H1 (cell line): ENCODE measurements at regions not wholly inside any gene's neighbourhood (a gene's known extent, or its start where the extent isn't known, plus 50 kb on each side); places are given as distances from the start of the nearest gene placed in this dataset.

Experiments used
- CTCF ChIA-PET: fragments of 300-600 bp; sonication (Branson Sonifier 250); formaldehyde crosslinking; loops from one replicate; lab custom pipeline; 2021; ENCODE audit not compliant: partially characterized antibody; lab: Charles Lee
- POLR2A ChIA-PET: fragments of 300-600 bp; sonication (Branson Sonifier 250); formaldehyde crosslinking; loops from one replicate; lab custom pipeline; 2021; ENCODE audit warnings: inconsistent platforms; ENCODE audit not compliant: partially characterized antibody; lab: Charles Lee
- DNase-seq, 2 experiments: peaks; one replicate each; pipeline versions ENCODE4 v3.0.0 to v3.0.0-alpha.2; 2010 to 2022; ENCODE audit warnings: low spot score in 2 of 2, low read depth in 1 of 2, mixed read lengths in 1 of 2
- FAIRE-seq: peaks from 2 replicates; lab custom pipeline; 2011; peaks lifted over from hg19 to GRCh38; lab: Jason Lieb, UNC
- H2AFZ ChIP-seq: 2 replicates; pipeline ENCODE4 v1.8.1; 2012; ENCODE audit warnings: low read length, inconsistent platforms
- H2AK5ac ChIP-seq: 2 replicates; pipeline ENCODE4 v1.6.1; 2013; ENCODE audit warnings: low read depth, low read length
- H2BK120ac ChIP-seq: replicated peaks from 2 replicates; pipeline ENCODE3; 2013; ENCODE audit warnings: low read depth, low read length, inconsistent platforms
- H2BK12ac ChIP-seq: 2 replicates; pipeline ENCODE4 v1.6.1; 2013; ENCODE audit warnings: low read depth, low read length
- H2BK15ac ChIP-seq: 2 replicates; pipeline ENCODE4 v1.6.1; 2013; ENCODE audit warnings: low read length
- H2BK20ac ChIP-seq: 2 replicates; pipeline ENCODE4 v1.6.1; 2013; ENCODE audit warnings: low read length
- H2BK5ac ChIP-seq: 2 replicates; pipeline ENCODE4 v1.6.1; 2013; ENCODE audit warnings: low read depth, low read length
- H3K14ac ChIP-seq: 2 replicates; pipeline ENCODE4 v1.6.1; 2013; ENCODE audit warnings: inconsistent platforms; ENCODE audit not compliant: insufficient read length
- H3K18ac ChIP-seq: 2 replicates; pipeline ENCODE4 v1.6.1; 2013; ENCODE audit warnings: low read length; ENCODE audit errors: extremely low read depth
- H3K23ac ChIP-seq: 2 replicates; pipeline ENCODE4 v1.6.1; 2013; ENCODE audit warnings: inconsistent platforms; ENCODE audit not compliant: insufficient read length
- H3K23me2 ChIP-seq: 2 replicates; pipeline ENCODE4 v1.6.1; 2013; ENCODE audit warnings: low read depth, low read length
- H3K27ac ChIP-seq: 2 replicates; pipeline ENCODE4 v1.6.1; 2011; ENCODE audit warnings: low read depth, low read length, inconsistent platforms
- H3K27me3 ChIP-seq, 4 experiments: replicated peaks in 1 of 4; 1 replicate in 1 of 4; 2 replicates in 3 of 4; pipeline versions ENCODE4 v1.6.1 to v1.8.1; 2011 to 2013; ENCODE audit warnings: low read length in 3 of 4, mild to moderate bottlenecking in 3 of 4, inconsistent platforms in 2 of 4, mixed read lengths in 2 of 4, moderate library complexity in 1 of 4; ENCODE audit not compliant: control insufficient read depth in 3 of 4, insufficient read depth in 3 of 4; ENCODE audit errors: extremely low read depth in 1 of 4
- H3K36me3 ChIP-seq, 4 experiments: 2 replicates each; pipeline versions ENCODE4 v1.6.1 to v1.8.1; 2011 to 2013; ENCODE audit warnings: mild to moderate bottlenecking in 4 of 4, low read length in 3 of 4, moderate library complexity in 2 of 4, control low read depth in 1 of 4, inconsistent platforms in 1 of 4; ENCODE audit not compliant: insufficient read depth in 4 of 4, control insufficient read depth in 2 of 4
- H3K4ac ChIP-seq: replicated peaks from 2 replicates; pipeline ENCODE3; 2013; ENCODE audit warnings: low read length, low read depth, mixed read lengths, inconsistent platforms; ENCODE audit not compliant: insufficient read length
- H3K4me1 ChIP-seq, 4 experiments: replicated peaks in 1 of 4; 1 replicate in 1 of 4; 2 replicates in 3 of 4; pipeline versions ENCODE4 v1.6.1 to v1.8.1; 2011 to 2013; ENCODE audit warnings: low read length in 3 of 4, inconsistent platforms in 2 of 4, mixed read lengths in 1 of 4; ENCODE audit not compliant: insufficient read depth in 4 of 4, control insufficient read depth in 3 of 4
- H3K4me2 ChIP-seq, 2 experiments: 2 replicates each; pipeline versions ENCODE4 v1.6.1 to v1.8.1; 2011 to 2013; ENCODE audit warnings: low read depth in 2 of 2, low read length in 2 of 2, control low read depth in 1 of 2, inconsistent platforms in 1 of 2, mild to moderate bottlenecking in 1 of 2; ENCODE audit not compliant: insufficient read depth in 1 of 2
- H3K4me3 ChIP-seq, 4 experiments: fragments of 200-600, 300-600 bp in 1 of 4; sonication (generic), shearing (Covaris generic), sonication (Bioruptor Twin) in 1 of 4; 2 replicates each; pipeline versions ENCODE4 v1.5.1 to v1.8.1; 2011 to 2016; ENCODE audit warnings: low read length in 4 of 4, low read depth in 3 of 4, control low read depth in 2 of 4, inconsistent platforms in 2 of 4, mild to moderate bottlenecking in 2 of 4, mixed read lengths in 1 of 4, moderate library complexity in 1 of 4; ENCODE audit not compliant: insufficient read depth in 2 of 4; ENCODE audit errors: extremely low read depth in 1 of 4
- H3K56ac ChIP-seq: replicated peaks from 2 replicates; pipeline ENCODE3; 2013; ENCODE audit warnings: low read depth, mild to moderate bottlenecking, mixed read lengths, low read length, inconsistent platforms; ENCODE audit not compliant: insufficient read length
- H3K79me1 ChIP-seq: 2 replicates; pipeline ENCODE4 v1.6.1; 2013; ENCODE audit warnings: low read depth, low read length, control low read depth
- H3K79me2 ChIP-seq, 2 experiments: 2 replicates each; pipeline versions ENCODE4 v1.6.1 to v1.8.1; 2012 to 2013; ENCODE audit warnings: low read length in 2 of 2, mild to moderate bottlenecking in 2 of 2, inconsistent platforms in 1 of 2; ENCODE audit not compliant: insufficient read depth in 2 of 2, control insufficient read depth in 1 of 2
- H3K9ac ChIP-seq, 4 experiments: replicated peaks in 1 of 4; 1 replicate in 1 of 4; 2 replicates in 3 of 4; pipeline versions ENCODE4 v1.6.1 to v1.8.1; 2011 to 2013; ENCODE audit warnings: low read depth in 3 of 4, low read length in 3 of 4, control low read depth in 2 of 4, mild to moderate bottlenecking in 2 of 4, moderate library complexity in 2 of 4, inconsistent platforms in 1 of 4; ENCODE audit errors: extremely low read depth in 1 of 4
- H3K9me3 ChIP-seq, 2 experiments: 2 replicates each; pipeline versions ENCODE4 v1.6.1 to v1.8.1; 2012 to 2013; ENCODE audit warnings: mild to moderate bottlenecking in 2 of 2, moderate library complexity in 2 of 2, control low read depth in 1 of 2, inconsistent platforms in 1 of 2, low read depth in 1 of 2, low read length in 1 of 2, mixed read lengths in 1 of 2; ENCODE audit not compliant: insufficient read depth in 2 of 2
- H4K20me1 ChIP-seq, 2 experiments: replicated peaks in 1 of 2; 2 replicates each; pipeline versions ENCODE3 to v1.8.1; 2011 to 2013; ENCODE audit warnings: inconsistent platforms in 2 of 2, low read length in 2 of 2, mild to moderate bottlenecking in 1 of 2; ENCODE audit not compliant: insufficient read depth in 2 of 2, control insufficient read depth in 1 of 2
- H4K5ac ChIP-seq: 2 replicates; pipeline ENCODE4 v1.6.1; 2013; ENCODE audit warnings: low read length, low read depth, mixed read lengths, inconsistent platforms; ENCODE audit not compliant: insufficient read length
- H4K8ac ChIP-seq: 2 replicates; pipeline ENCODE4 v1.8.0; 2013; ENCODE audit warnings: mild to moderate bottlenecking, moderate library complexity, low read length, inconsistent platforms; ENCODE audit not compliant: insufficient read depth; ENCODE audit errors: extremely low read depth
- H4K91ac ChIP-seq: replicated peaks from 2 replicates; pipeline ENCODE3; 2013; ENCODE audit warnings: low read length, mixed read lengths, inconsistent platforms; ENCODE audit not compliant: insufficient read length
- CBX5 ChIP-seq: fragments of 300-800, 300-1000 bp; sonication (generic); IDR thresholded peaks from 2 replicates; pipeline ENCODE4 v1.7.1; 2016; ENCODE audit warnings: antibody characterized with exemption, low read length, low read depth
- GABPA ChIP-seq: IDR thresholded peaks from 2 replicates; pipeline ENCODE4 v1.6.1; 2011; ENCODE audit warnings: mild to moderate bottlenecking, low read length, moderate library complexity, borderline replicate concordance; ENCODE audit not compliant: insufficient read depth
- JUND ChIP-seq: IDR thresholded peaks from 2 replicates; pipeline ENCODE4 v1.6.1; 2011; ENCODE audit warnings: mild to moderate bottlenecking, improper control_type of control experiment, low read length
- KDM1A ChIP-seq: fragments of 200-600, 300-600 bp; sonication (generic); IDR thresholded peaks from 2 replicates; pipeline ENCODE4 v1.7.1; 2016; ENCODE audit warnings: mild to moderate bottlenecking, low read length, borderline replicate concordance
- SP4 ChIP-seq: IDR thresholded peaks from 2 replicates; pipeline ENCODE4 v1.6.1; 2012; ENCODE audit warnings: low read length, inconsistent platforms
- SUZ12 ChIP-seq: fragments of 200-600 bp; sonication (generic); IDR thresholded peaks from 2 replicates; pipeline ENCODE4 v1.6.1; 2012; ENCODE audit warnings: mild to moderate bottlenecking, inconsistent platforms, low read length, moderate library complexity, mixed read lengths
- TCF12 ChIP-seq: IDR thresholded peaks from 2 replicates; pipeline ENCODE4 v1.6.1; 2011; ENCODE audit warnings: low read depth, mild to moderate bottlenecking, low read length
- whole genome bisulfite sequencing, 2 experiments: shearing (Covaris generic) in 1 of 2; methylation state at CpG; one replicate each; pipeline versions ENCODE4 v1.1.6 to v1.1.7; 2013 to 2015; ENCODE audit warnings: low lambda C conversion rate in 2 of 2, mixed read lengths in 2 of 2, inconsistent platforms in 1 of 2, low coverage in 1 of 2, missing lambda C conversion rate in 1 of 2; ENCODE audit not compliant: insufficient replicate concordance in 2 of 2, insufficient coverage in 1 of 2, insufficient read length in 1 of 2; ENCODE audit errors: extremely low coverage in 1 of 2, missing lambda C conversion rate in 1 of 2; 5-methylcytosine and 5-hydroxymethylcytosine counted together

DNA sequence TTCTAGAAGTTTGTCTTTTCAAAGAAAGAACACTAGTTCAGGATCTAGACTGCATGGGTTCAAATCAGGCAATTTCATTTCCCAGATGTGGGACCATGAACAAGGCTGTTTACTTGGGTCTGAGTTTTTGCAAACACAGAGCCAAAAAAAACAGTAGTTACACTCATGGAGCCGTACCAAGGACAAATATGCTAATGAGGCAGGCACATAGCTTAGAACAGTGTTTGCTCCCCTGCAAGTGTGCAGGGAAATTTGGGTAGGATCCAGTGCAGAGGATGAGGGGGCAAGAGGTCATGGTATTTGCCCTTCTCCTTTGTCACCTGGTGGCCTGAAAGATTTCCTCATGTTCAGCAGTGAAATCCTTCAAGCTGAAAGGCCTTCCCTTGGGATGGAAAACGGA, 860.4 kb downstream of the VRK1 start:
- H3K14ac ChIP-seq: no peak overlapping the region
- no peaks in the 10 kb centered on the region for H3K9me3 ChIP-seq
- no peaks in the 10 kb centered on the region for H3K79me2 ChIP-seq
- no peak overlapping the region for H2BK15ac ChIP-seq
- H2BK20ac ChIP-seq: no peak overlapping the region
- peaks cover 1 to 12% (median 7%) of the 10 kb centered on the region in 4 experiments; a peak in 5 of 7 replicates for H3K4me1 ChIP-seq
- H3K4ac ChIP-seq: no peak overlapping the region
- no peak overlapping the region for H2AK5ac ChIP-seq
- H3K27me3 ChIP-seq: no peaks in the 10 kb centered on the region
- H3K23ac ChIP-seq: no peak overlapping the region
- DNase-seq (no peak), FAIRE-seq (no peak)
- ChIA-PET POLR2A (no interaction called here), CTCF (no interaction called here)
- H3K9ac ChIP-seq: no peak overlapping the region
- H2BK5ac ChIP-seq: no peak overlapping the region
- no peak overlapping the region for H3K4me3 ChIP-seq
- H2BK12ac ChIP-seq: peak overlapping the region; percentile 45; the same call in 1 of the 2 replicates
- no peak overlapping the region for H2BK120ac ChIP-seq
- H2AFZ ChIP-seq: peak overlapping the region; percentile 14; the same call in 1 of the 2 replicates
- H3K23me2 ChIP-seq: no peaks in the 10 kb centered on the region
- no peak overlapping the region for H4K91ac ChIP-seq
- no peaks in the 10 kb centered on the region for H3K79me1 ChIP-seq
- WGBS, 2 experiments: 100% methylated on average over 2 of the region's 2 CpGs; no CpG with 5 or more reads in 1 of the 2 experiments
- no peak overlapping the region for H3K27ac ChIP-seq
- H4K20me1 ChIP-seq: no peaks in the 10 kb centered on the region
- H3K36me3 ChIP-seq: no peaks in the 10 kb centered on the region
- H4K5ac ChIP-seq: no peak overlapping the region
- no peak overlapping the region for H3K56ac ChIP-seq
- TF ChIP-seq CBX5 (no peak), JUND (no peak), KDM1A (no peak), GABPA (no peak), TCF12 (no peak), SUZ12 (no peak), SP4 (no peak)
- TF ChIP-seq, all 59 proteins: peak for 0
- Histone ChIP-seq H3K18ac (no peak overlapping the region), H4K8ac (no peak overlapping the region), H3K4me2 (no peak overlapping the region)
